Activated naive CD8-positive, alpha-beta T cell treated with anti-CD3 and anti-CD28 coated beads, Interleukin-2, amount 10 ng/mL, durations not matched to agents 7 days and 5 days (primary cell): ENCODE measurements at regions not wholly inside any gene's neighbourhood (a gene's known extent, or its start where the extent isn't known, plus 50 kb on each side); places are given as distances from the start of the nearest gene placed in this dataset.

ENCODE experiments used
- ATAC-seq: fragments of 150-1000 bp; cut with Tn5 transposase; one replicate; pipeline ENCODE4 v1.10.0; 2021; ENCODE audit warnings: low read depth, moderate library complexity
- POLR2A ChIA-PET: fragments of 350-600 bp; sonication (Branson Sonifier 250); formaldehyde crosslinking; loops from one replicate; lab custom pipeline; 2021; ENCODE audit warnings: antibody characterized with exemption; lab: Charles Lee
- DNase-seq: peaks from one replicate; pipeline ENCODE4 v3.0.0; 2021
- H3K27ac Mint-ChIP-seq: one replicate; pipeline ENCODE4 v1.8.0; 2022; ENCODE audit warnings: mild to moderate bottlenecking, mixed read lengths
- H3K27me3 Mint-ChIP-seq: one replicate; pipeline ENCODE4 v1.8.0; 2022; ENCODE audit warnings: mild to moderate bottlenecking, moderate library complexity, mixed read lengths
- H3K36me3 Mint-ChIP-seq: one replicate; pipeline ENCODE4 v1.8.0; 2021; ENCODE audit warnings: mild to moderate bottlenecking, mixed read lengths
- H3K4me1 Mint-ChIP-seq: one replicate; pipeline ENCODE4 v1.8.0; 2021; ENCODE audit warnings: mixed read lengths
- H3K4me3 Mint-ChIP-seq: one replicate; pipeline ENCODE4 v1.8.0; 2022; ENCODE audit warnings: mild to moderate bottlenecking, moderate library complexity, mixed read lengths
- H3K9me3 Mint-ChIP-seq: one replicate; pipeline ENCODE4 v1.8.0; 2021; ENCODE audit warnings: mixed read lengths

DNA sequence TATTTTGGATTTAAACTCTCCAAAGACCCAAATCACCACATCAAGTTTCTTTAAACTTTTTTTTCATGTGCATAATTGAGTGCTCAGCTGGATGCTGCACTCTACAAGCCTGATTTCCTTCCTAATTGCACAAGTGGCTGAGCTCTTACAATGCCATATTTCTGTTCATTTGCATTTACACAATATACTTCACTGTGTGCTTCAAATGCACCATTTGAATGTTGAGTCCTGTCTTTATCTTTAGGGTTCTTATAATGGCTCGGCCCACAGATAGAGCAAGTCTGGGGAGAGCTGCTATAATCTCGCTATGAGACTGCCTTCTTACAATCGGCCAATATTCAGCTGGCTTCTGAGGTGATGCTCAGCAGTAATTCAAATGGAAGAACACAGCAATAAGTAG is 200.6 kb upstream of the MAP3K7 start:
- H3K36me3 Mint-ChIP-seq, result no peaks in the 10 kb centered on the region
- POLR2A ChIA-PET, result no interaction called here
- peaks cover 4% of the 10 kb centered on the region for H3K27me3 Mint-ChIP-seq
- H3K4me1 Mint-ChIP-seq, result no peaks in the 10 kb centered on the region
- H3K27ac Mint-ChIP-seq, result no peak overlapping the region
- no peak for ATAC-seq
- H3K9me3 Mint-ChIP-seq, result no peaks in the 10 kb centered on the region
- no peak for DNase-seq
- H3K4me3 Mint-ChIP-seq, result no peak overlapping the region

GRCh38 chr6:90780778-90781177 is 193.9 kb upstream of the MAP3K7 start:
- Mint-ChIP-seq H3K4me3 (no peak overlapping the region), H3K4me1 (no peaks in the 10 kb centered on the region), H3K27ac (no peak overlapping the region), H3K27me3 (peaks cover 11% of the 10 kb centered on the region), H3K9me3 (no peaks in the 10 kb centered on the region), H3K36me3 (no peaks in the 10 kb centered on the region)
- no peak for DNase-seq
- POLR2A ChIA-PET, result no interaction called here
- no peak for ATAC-seq

DNA sequence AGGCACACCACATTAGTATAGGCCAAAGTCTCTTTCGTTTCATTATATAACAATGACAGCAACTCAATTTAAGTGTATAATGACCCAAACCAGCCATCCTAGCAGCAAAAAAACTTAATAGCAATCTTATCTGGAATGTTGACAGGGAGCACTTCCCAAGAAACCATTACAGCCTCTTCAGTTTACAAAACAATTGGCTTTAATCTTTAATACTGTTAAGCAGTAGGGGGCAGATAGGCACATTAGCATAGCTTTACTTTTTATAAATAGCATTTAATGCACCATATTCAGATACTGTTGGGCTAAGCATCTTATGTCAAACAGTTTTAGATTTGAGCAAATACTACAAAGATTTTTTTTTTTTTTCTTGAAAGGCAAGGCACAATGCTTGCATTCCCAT is 193.3 kb upstream of the MAP3K7 start:
- no peaks in the 10 kb centered on the region for H3K9me3 Mint-ChIP-seq
- POLR2A ChIA-PET, result no interaction called here
- H3K36me3 Mint-ChIP-seq, result no peaks in the 10 kb centered on the region
- ATAC-seq (no peak), DNase-seq (no peak)
- H3K4me3 Mint-ChIP-seq, result no peak overlapping the region
- H3K27me3 Mint-ChIP-seq, result peaks cover 13% of the 10 kb centered on the region
- no peaks in the 10 kb centered on the region for H3K4me1 Mint-ChIP-seq
- no peak overlapping the region for H3K27ac Mint-ChIP-seq

- H3K27me3 Mint-ChIP-seq, result peaks cover 13% of the 10 kb centered on the region
- no peak for DNase-seq
- H3K27ac Mint-ChIP-seq, result no peak overlapping the region
- POLR2A ChIA-PET, result no interaction called here
- no peaks in the 10 kb centered on the region for H3K9me3 Mint-ChIP-seq
- no peak overlapping the region for H3K4me3 Mint-ChIP-seq
- ATAC-seq, result no peak
- H3K4me1 Mint-ChIP-seq, result no peaks in the 10 kb centered on the region
- H3K36me3 Mint-ChIP-seq, result no peaks in the 10 kb centered on the region
These were observed 191.7 kb upstream of the MAP3K7 start for GRCh38 chr6:90778417-90779203.

DNA sequence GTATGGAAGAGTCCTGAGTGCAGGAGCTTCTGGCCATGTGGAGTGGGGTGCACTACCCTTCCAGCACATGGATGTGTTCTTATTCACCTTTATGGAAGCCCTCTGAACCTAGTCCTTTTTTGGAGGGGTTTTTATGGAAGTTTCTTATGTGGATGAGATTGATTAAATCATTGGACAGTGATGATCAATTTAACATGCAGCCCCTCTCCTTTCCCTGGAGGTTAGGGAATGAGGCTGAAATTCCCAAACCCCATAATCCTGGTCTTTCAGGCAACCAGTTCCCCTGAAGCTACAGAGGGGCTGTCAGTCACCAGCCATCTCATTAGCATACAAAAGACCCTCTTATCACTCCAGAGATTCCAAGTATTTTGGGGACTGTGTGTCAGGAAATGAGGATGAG is 183.9 kb upstream of the MAP3K7 start:
- Mint-ChIP-seq H3K36me3 (no peaks in the 10 kb centered on the region), H3K27me3 (peaks cover 11% of the 10 kb centered on the region), H3K4me3 (no peak overlapping the region), H3K4me1 (no peaks in the 10 kb centered on the region), H3K27ac (no peak overlapping the region), H3K9me3 (no peaks in the 10 kb centered on the region)
- POLR2A ChIA-PET, result no interaction called here
- ATAC-seq (no peak), DNase-seq (no peak)

DNA sequence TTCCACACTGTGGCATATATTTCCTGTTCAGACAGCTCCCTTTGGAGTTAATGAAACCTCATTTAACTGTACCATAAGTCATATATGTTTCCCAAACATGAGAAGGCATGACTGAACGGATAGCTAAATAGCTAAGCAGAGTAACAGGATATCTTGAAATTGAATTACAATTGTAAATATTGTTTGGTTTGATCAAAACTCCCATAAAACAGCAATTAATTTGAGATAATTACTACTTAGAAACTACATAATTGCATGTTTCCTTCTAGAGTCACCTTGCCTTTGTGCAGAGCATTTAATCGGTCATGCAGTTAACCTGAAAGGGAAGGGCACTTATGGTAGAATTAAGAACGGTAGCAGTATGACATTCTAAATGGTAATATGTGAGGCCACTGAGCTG is 179.0 kb upstream of the MAP3K7 start:
- Mint-ChIP-seq H3K36me3 (no peaks in the 10 kb centered on the region), H3K9me3 (no peaks in the 10 kb centered on the region), H3K27ac (no peak overlapping the region), H3K4me3 (no peak overlapping the region), H3K27me3 (peaks cover 12% of the 10 kb centered on the region), H3K4me1 (no peaks in the 10 kb centered on the region)
- POLR2A ChIA-PET, result no interaction called here
- DNase-seq (no peak), ATAC-seq (no peak)

- peaks cover 11% of the 10 kb centered on the region for H3K27me3 Mint-ChIP-seq
- H3K27ac Mint-ChIP-seq, result no peak overlapping the region
- no peak overlapping the region for H3K4me3 Mint-ChIP-seq
- ATAC-seq, result no peak
- H3K36me3 Mint-ChIP-seq, result no peaks in the 10 kb centered on the region
- POLR2A ChIA-PET, result no interaction called here
- H3K4me1 Mint-ChIP-seq, result no peaks in the 10 kb centered on the region
- no peaks in the 10 kb centered on the region for H3K9me3 Mint-ChIP-seq
- DNase-seq, result no peak
These were observed 178.6 kb upstream of the MAP3K7 start for GRCh38 chr6:90765491-90765890.

GRCh38 chr6:90764001-90764400 is 177.1 kb upstream of the MAP3K7 start:
- no peak for ATAC-seq
- H3K27ac Mint-ChIP-seq, result no peak overlapping the region
- peaks cover 8% of the 10 kb centered on the region for H3K27me3 Mint-ChIP-seq
- DNase-seq, result no peak
- no peaks in the 10 kb centered on the region for H3K4me1 Mint-ChIP-seq
- POLR2A ChIA-PET, result no interaction called here
- H3K36me3 Mint-ChIP-seq, result no peaks in the 10 kb centered on the region
- H3K9me3 Mint-ChIP-seq, result no peaks in the 10 kb centered on the region
- H3K4me3 Mint-ChIP-seq, result no peak overlapping the region

- no peak for ATAC-seq
- Mint-ChIP-seq H3K27ac (no peak overlapping the region), H3K4me3 (no peak overlapping the region), H3K27me3 (peaks cover 10% of the 10 kb centered on the region), H3K4me1 (no peaks in the 10 kb centered on the region), H3K36me3 (no peaks in the 10 kb centered on the region), H3K9me3 (no peaks in the 10 kb centered on the region)
- POLR2A ChIA-PET, result no interaction called here
- no peak for DNase-seq
These were observed 172.8 kb upstream of the MAP3K7 start for GRCh38 chr6:90759664-90760063.

DNA sequence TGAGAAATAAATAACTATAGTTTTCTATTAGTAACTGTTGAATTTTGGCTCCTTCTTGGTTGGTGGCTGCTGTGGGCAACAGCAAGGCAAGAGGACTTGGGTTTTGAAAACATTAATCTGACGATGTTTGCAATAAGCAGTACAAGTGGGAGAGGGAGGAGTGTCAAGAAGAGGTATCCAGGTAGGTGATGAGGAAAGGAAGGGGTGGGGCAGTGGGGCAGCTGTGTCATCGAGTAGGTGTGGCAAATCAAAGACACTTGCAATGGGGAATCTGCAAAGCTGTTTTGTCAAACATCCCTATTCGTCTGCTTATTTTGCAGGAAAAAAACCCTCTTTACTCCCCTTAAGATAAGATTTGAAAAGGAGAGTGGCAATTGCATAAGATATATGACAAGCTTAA is 171.9 kb upstream of the MAP3K7 start:
- ATAC-seq (no peak), DNase-seq (no peak)
- H3K36me3 Mint-ChIP-seq, result no peaks in the 10 kb centered on the region
- peaks cover 11% of the 10 kb centered on the region for H3K27me3 Mint-ChIP-seq
- H3K4me3 Mint-ChIP-seq, result no peak overlapping the region
- no peak overlapping the region for H3K27ac Mint-ChIP-seq
- H3K4me1 Mint-ChIP-seq, result no peaks in the 10 kb centered on the region
- no peaks in the 10 kb centered on the region for H3K9me3 Mint-ChIP-seq
- POLR2A ChIA-PET, result no interaction called here

- no peaks in the 10 kb centered on the region for H3K4me1 Mint-ChIP-seq
- POLR2A ChIA-PET, result no interaction called here
- H3K4me3 Mint-ChIP-seq, result no peak overlapping the region
- H3K36me3 Mint-ChIP-seq, result no peaks in the 10 kb centered on the region
- no peak for ATAC-seq
- H3K27me3 Mint-ChIP-seq, result peaks cover 6% of the 10 kb centered on the region
- DNase-seq, result no peak
- H3K27ac Mint-ChIP-seq, result no peak overlapping the region
- H3K9me3 Mint-ChIP-seq, result no peaks in the 10 kb centered on the region
These were observed 167.2 kb upstream of the MAP3K7 start for GRCh38 chr6:90753820-90754643.

- H3K9me3 Mint-ChIP-seq, result no peaks in the 10 kb centered on the region
- H3K4me1 Mint-ChIP-seq, result no peaks in the 10 kb centered on the region
- no peak overlapping the region for H3K27ac Mint-ChIP-seq
- no peak for DNase-seq
- no peak for ATAC-seq
- H3K36me3 Mint-ChIP-seq, result no peaks in the 10 kb centered on the region
- peaks cover 12% of the 10 kb centered on the region for H3K27me3 Mint-ChIP-seq
- H3K4me3 Mint-ChIP-seq, result no peak overlapping the region
- POLR2A ChIA-PET, result no interaction called here
These were observed 152.9 kb upstream of the MAP3K7 start for GRCh38 chr6:90739802-90740201.

DNA sequence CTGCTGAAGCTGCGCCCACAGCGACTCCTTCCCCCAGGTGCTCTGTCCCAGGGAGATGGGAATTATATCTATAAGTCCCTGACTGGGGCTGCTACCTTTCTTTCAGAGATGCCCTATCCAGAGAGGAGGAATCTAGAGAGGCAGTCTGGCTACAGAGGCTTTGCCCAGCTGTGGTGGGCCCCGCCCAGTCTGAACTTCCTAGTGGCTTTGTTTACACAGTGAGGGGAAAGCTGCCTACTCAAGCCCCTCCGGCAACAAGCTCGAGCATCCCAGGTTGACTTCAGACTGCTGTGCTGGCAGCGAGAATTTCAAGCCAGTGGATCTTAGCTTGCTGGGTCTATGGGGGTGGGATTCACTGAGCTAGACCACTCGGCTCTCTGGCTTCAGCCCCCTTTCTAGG is 152.5 kb upstream of the MAP3K7 start:
- no peak overlapping the region for H3K27ac Mint-ChIP-seq
- no peaks in the 10 kb centered on the region for H3K36me3 Mint-ChIP-seq
- peaks cover under 1% of the 10 kb centered on the region for H3K9me3 Mint-ChIP-seq
- POLR2A ChIA-PET, result no interaction called here
- peaks cover 12% of the 10 kb centered on the region for H3K27me3 Mint-ChIP-seq
- H3K4me3 Mint-ChIP-seq, result no peak overlapping the region
- H3K4me1 Mint-ChIP-seq, result no peaks in the 10 kb centered on the region
- ATAC-seq (no peak), DNase-seq (no peak)

- Mint-ChIP-seq H3K4me3 (no peak overlapping the region), H3K4me1 (no peaks in the 10 kb centered on the region), H3K27ac (no peak overlapping the region), H3K36me3 (no peaks in the 10 kb centered on the region), H3K9me3 (peaks cover 2% of the 10 kb centered on the region), H3K27me3 (no peaks in the 10 kb centered on the region)
- no peak for ATAC-seq
- DNase-seq, result no peak
- POLR2A ChIA-PET, result no interaction called here
These were observed 143.3 kb upstream of the MAP3K7 start for GRCh38 chr6:90730151-90730673.
